GM23248 (cell line): ENCODE measurements at regions not wholly inside any gene's neighbourhood (a gene's known extent, or its start where the extent isn't known, plus 50 kb on each side); places are given as distances from the start of the nearest gene placed in this dataset.

Experiments
- EZH2 ChIP-seq: fragments of 200-600 bp; sonication (generic); IDR thresholded peaks from 2 replicates; pipeline ENCODE4 v1.6.1; 2018; ENCODE audit warnings: antibody characterized with exemption, mild to moderate bottlenecking; ENCODE audit not compliant: insufficient read depth, poor library complexity, severe bottlenecking
- EZH2phosphoT487 ChIP-seq: fragments of 200-600 bp; sonication (generic); IDR thresholded peaks from 2 replicates; pipeline ENCODE4 v1.6.1; 2018; ENCODE audit warnings: antibody characterized with exemption, moderate library complexity, mild to moderate bottlenecking, low read depth; ENCODE audit not compliant: insufficient read depth

GRCh38 chr11:15882876-15883454 lies 473.4 kb downstream of the SOX6 start:
- TF ChIP-seq EZH2 (no peak), EZH2phosphoT487 (no peak)
